Sigmoid colon (tissue), 6 donors: ENCODE measurements at regions not wholly inside any gene's neighbourhood (a gene's known extent, or its start where the extent isn't known, plus 50 kb on each side); places are given as distances from the start of the nearest gene placed in this dataset.
"Not testable (repeated sequence)": the region's sequence is repeated elsewhere in the genome, so short reads cannot be mapped to it uniquely, and the experiment has no call there.

ENCODE experiments used
- DNase-seq: peaks from one replicate; pipeline ENCODE4 v3.0.0-alpha.2; 2019
- H3K27ac ChIP-seq, 4 donors: fragments of 200-600 bp; sonication (generic); one replicate each; pipeline ENCODE4 v1.5.1; 2016 to 2019; ENCODE audit warnings: mild to moderate bottlenecking in 1 of 4
- H3K27me3 ChIP-seq, 3 donors: fragments of 200-600 bp; sonication (generic); one replicate each; pipeline ENCODE4 v1.5.1; 2019; ENCODE audit warnings: mild to moderate bottlenecking in 1 of 3
- H3K36me3 ChIP-seq, 4 donors: fragments of 200-600 bp; sonication (generic); one replicate each; pipeline ENCODE4 v1.5.1; 2016 to 2019
- H3K4me1 ChIP-seq, 4 donors: fragments of 200-600 bp; sonication (generic); one replicate each; pipeline ENCODE4 v1.5.1; 2017 to 2019
- H3K4me3 ChIP-seq, 4 donors: fragments of 200-600 bp; sonication (generic); one replicate each; pipeline ENCODE4 v1.5.1; 2017 to 2019; ENCODE audit warnings: mild to moderate bottlenecking in 2 of 4, moderate library complexity in 1 of 4
- H3K9me3 ChIP-seq, 4 donors: fragments of 200-600 bp in 3 of 4; sonication (generic) in 3 of 4; one replicate each; pipeline versions ENCODE4 v1.5.1 to v1.6.1; 2013 to 2019
- CTCF ChIP-seq, 4 experiments: fragments of 450-650 bp in 3 of 4; fragments of 200-600 bp in 1 of 4; IDR thresholded peaks; one replicate each; pipeline ENCODE4 v1.5.1; 2016 to 2019; ENCODE audit warnings: antibody characterized with exemption in 4 of 4, mild to moderate bottlenecking in 3 of 4, moderate library complexity in 2 of 4
- EP300 ChIP-seq, 4 donors: sonication (generic); formaldehyde crosslinking; IDR thresholded peaks; one replicate each; pipeline ENCODE4 v1.6.1; 2017; ENCODE audit warnings: antibody characterized with exemption in 4 of 4
- POLR2A ChIP-seq, 2 donors: fragments of 450-650 bp; IDR thresholded peaks; one replicate each; pipeline ENCODE4 v1.6.1; 2016; ENCODE audit warnings: antibody characterized with exemption in 2 of 2, mild to moderate bottlenecking in 2 of 2, moderate library complexity in 2 of 2
- POLR2AphosphoS5 ChIP-seq, 4 donors: sonication (generic); formaldehyde crosslinking; IDR thresholded peaks; one replicate each; pipeline ENCODE4 v1.6.1; 2017; ENCODE audit warnings: antibody characterized with exemption in 4 of 4
- WGBS, 2 donors: extraction: QIAGEN DNeasy Blood & Tissue Kit; methylation state at CpG; one replicate each; pipeline ENCODE4 v1.1.7; 2013; 5-methylcytosine and 5-hydroxymethylcytosine counted together
- intact Hi-C: fragments of 100-400 bp; cut with DNase I; formaldehyde crosslinking; loops from one replicate; pipeline ENCODE4 v1.15.1; 2023
- donor health status: healthy with polysubstance abuse.
- donor health status: healthy.

GRCh38 chr5:164518067-164518740 lies 1012.8 kb downstream of the MAT2B start:
- intact Hi-C loops, result no loop called here
- WGBS, 2 donors, result 24 to 32% methylated on average over 1 of the region's 1 CpG
- Histone ChIP-seq H3K4me1 (no peaks in the 10 kb centered on the region), H3K27me3 (no peaks in the 10 kb centered on the region), H3K27ac (no peak overlapping the region), H3K9me3 (peaks cover 0 to 3% (median 0%) of the 10 kb centered on the region in 4 donors), H3K36me3 (no peaks in the 10 kb centered on the region), H3K4me3 (no peak overlapping the region)
- DNase-seq, result no peak
- TF ChIP-seq CTCF (IDR thresholded peaks at IDR 0.05) (no peak), EP300 (IDR thresholded peaks at IDR 0.05) (no peak), POLR2AphosphoS5 (IDR thresholded peaks at IDR 0.05) (no peak), POLR2A (IDR thresholded peaks at IDR 0.05) (no peak)

- H3K27me3 ChIP-seq, result no peaks in the 10 kb centered on the region
- WGBS, 2 donors, result 82 to 85% methylated on average over 4 of the region's 4 CpGs
- no peaks in the 10 kb centered on the region for H3K36me3 ChIP-seq
- H3K9me3 ChIP-seq, result no peaks in the 10 kb centered on the region
- intact Hi-C loops, result no loop called here
- DNase-seq, result no peak
- H3K4me3 ChIP-seq, result no peak overlapping the region
- TF ChIP-seq POLR2A (IDR thresholded peaks at IDR 0.05) (no peak), POLR2AphosphoS5 (IDR thresholded peaks at IDR 0.05) (no peak), EP300 (IDR thresholded peaks at IDR 0.05) (no peak), CTCF (IDR thresholded peaks at IDR 0.05) (no peak)
- H3K4me1 ChIP-seq, result no peaks in the 10 kb centered on the region
- no peak overlapping the region for H3K27ac ChIP-seq
Observed at GRCh38 chr5:164518741-164519080, 1013.3 kb downstream of the MAT2B start.

- WGBS, 2 donors, result 52 to 55% methylated on average over 4 of the region's 4 CpGs
- H3K36me3 ChIP-seq, result no peaks in the 10 kb centered on the region
- no peaks in the 10 kb centered on the region for H3K27me3 ChIP-seq
- TF ChIP-seq CTCF (IDR thresholded peaks at IDR 0.05) (no peak), POLR2A (IDR thresholded peaks at IDR 0.05) (no peak), POLR2AphosphoS5 (IDR thresholded peaks at IDR 0.05) (no peak), EP300 (IDR thresholded peaks at IDR 0.05) (no peak)
- no peak for DNase-seq
- H3K4me3 ChIP-seq, result no peak overlapping the region
- H3K9me3 ChIP-seq, result peaks cover 0 to 2% (median 0%) of the 10 kb centered on the region in 4 donors
- intact Hi-C loops, result no loop called here
- peaks cover 0 to 14% (median 12%) of the 10 kb centered on the region in 4 donors for H3K4me1 ChIP-seq
- H3K27ac ChIP-seq, result no peak overlapping the region
Observed at GRCh38 chr5:164532235-164532900, 1026.9 kb downstream of the MAT2B start.

GRCh38 chr5:164533426-164533825 lies 1028.0 kb downstream of the MAT2B start:
- H3K4me1 ChIP-seq, result peaks cover 0 to 14% (median 12%) of the 10 kb centered on the region in 4 donors
- H3K27ac ChIP-seq, intact Hi-C loops, H3K9me3 ChIP-seq, DNase-seq, H3K36me3 ChIP-seq, H3K27me3 ChIP-seq, H3K4me3 ChIP-seq: not testable (repeated sequence)
- 87 to 91% methylated on average over 7 of the region's 7 CpGs for WGBS, 2 donors

GRCh38 chr5:164540174-164540573 lies 1034.8 kb downstream of the MAT2B start:
- Histone ChIP-seq H3K9me3 (peaks cover 0 to 2% (median 0%) of the 10 kb centered on the region in 4 donors), H3K27ac (no peak overlapping the region), H3K4me3 (no peak overlapping the region), H3K36me3 (no peaks in the 10 kb centered on the region), H3K27me3 (no peaks in the 10 kb centered on the region), H3K4me1 (no peaks in the 10 kb centered on the region)
- TF ChIP-seq EP300 (IDR thresholded peaks at IDR 0.05), result no peak
- no peak for TF ChIP-seq CTCF (IDR thresholded peaks at IDR 0.05)
- no peak for TF ChIP-seq POLR2A (IDR thresholded peaks at IDR 0.05)
- no peak for TF ChIP-seq POLR2AphosphoS5 (IDR thresholded peaks at IDR 0.05)
- intact Hi-C loops, result no loop called here
- no peak for DNase-seq
- WGBS, 2 donors, result 64 to 78% methylated on average over 2 of the region's 2 CpGs
